ENCODE measurements at regions not wholly inside any gene's neighbourhood (a gene's known extent, or its start where the extent isn't known, plus 50 kb on each side); places are given as distances from the start of the nearest gene placed in this dataset.

DNA sequence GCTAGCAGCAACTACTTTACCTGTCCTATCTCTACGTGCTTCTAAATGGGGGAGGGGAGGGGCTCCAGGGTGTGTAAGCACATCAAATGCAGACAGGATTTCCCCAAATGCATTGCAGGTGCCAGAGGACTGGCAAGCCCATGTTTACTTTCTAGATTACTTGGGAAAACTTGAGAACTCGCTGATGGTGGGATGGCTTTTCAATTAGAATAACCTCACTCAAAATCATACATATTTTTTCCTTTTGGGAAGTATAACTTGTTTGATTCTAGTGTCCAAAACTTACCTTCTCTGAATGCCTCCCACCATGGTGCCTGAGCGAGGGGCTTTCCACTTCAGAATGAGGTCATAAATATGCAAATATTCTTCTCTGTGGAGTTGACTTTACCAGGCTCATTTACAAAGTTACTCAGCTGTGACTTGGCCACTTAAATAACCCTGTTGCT is 191.3 kb upstream of the RHOBTB1 start:
- TF ChIP-seq, protein P1, sequence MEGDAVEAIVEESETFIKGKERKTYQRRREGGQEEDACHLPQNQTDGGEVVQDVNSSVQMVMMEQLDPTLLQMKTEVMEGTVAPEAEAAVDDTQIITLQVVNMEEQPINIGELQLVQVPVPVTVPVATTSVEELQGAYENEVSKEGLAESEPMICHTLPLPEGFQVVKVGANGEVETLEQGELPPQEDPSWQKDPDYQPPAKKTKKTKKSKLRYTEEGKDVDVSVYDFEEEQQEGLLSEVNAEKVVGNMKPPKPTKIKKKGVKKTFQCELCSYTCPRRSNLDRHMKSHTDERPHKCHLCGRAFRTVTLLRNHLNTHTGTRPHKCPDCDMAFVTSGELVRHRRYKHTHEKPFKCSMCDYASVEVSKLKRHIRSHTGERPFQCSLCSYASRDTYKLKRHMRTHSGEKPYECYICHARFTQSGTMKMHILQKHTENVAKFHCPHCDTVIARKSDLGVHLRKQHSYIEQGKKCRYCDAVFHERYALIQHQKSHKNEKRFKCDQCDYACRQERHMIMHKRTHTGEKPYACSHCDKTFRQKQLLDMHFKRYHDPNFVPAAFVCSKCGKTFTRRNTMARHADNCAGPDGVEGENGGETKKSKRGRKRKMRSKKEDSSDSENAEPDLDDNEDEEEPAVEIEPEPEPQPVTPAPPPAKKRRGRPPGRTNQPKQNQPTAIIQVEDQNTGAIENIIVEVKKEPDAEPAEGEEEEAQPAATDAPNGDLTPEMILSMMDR (IDR thresholded peaks at IDR 0.05): no peak
- TF ChIP-seq EP300 (IDR thresholded peaks at IDR 0.05): no peak
- TF ChIP-seq POLR2AphosphoS5 (IDR thresholded peaks at IDR 0.05): no peak
- TF ChIP-seq POLR2A (IDR thresholded peaks at IDR 0.05): no peak
